HG03457 (cell line): ENCODE measurements at regions not wholly inside any gene's neighbourhood (a gene's known extent, or its start where the extent isn't known, plus 50 kb on each side); places are given as distances from the start of the nearest gene placed in this dataset.

ENCODE experiments used
- ATAC-seq: cut with Tn5 transposase; IDR thresholded peaks from one replicate; pipeline ENCODE4 v1.9.1; 2021; ENCODE audit warnings: moderate number of reproducible peaks; ENCODE audit not compliant: unreplicated experiment

- no peak for ATAC-seq
Measured at GRCh38 chrX:9311421-9312160, 153.3 kb upstream of the TBL1X start.

DNA sequence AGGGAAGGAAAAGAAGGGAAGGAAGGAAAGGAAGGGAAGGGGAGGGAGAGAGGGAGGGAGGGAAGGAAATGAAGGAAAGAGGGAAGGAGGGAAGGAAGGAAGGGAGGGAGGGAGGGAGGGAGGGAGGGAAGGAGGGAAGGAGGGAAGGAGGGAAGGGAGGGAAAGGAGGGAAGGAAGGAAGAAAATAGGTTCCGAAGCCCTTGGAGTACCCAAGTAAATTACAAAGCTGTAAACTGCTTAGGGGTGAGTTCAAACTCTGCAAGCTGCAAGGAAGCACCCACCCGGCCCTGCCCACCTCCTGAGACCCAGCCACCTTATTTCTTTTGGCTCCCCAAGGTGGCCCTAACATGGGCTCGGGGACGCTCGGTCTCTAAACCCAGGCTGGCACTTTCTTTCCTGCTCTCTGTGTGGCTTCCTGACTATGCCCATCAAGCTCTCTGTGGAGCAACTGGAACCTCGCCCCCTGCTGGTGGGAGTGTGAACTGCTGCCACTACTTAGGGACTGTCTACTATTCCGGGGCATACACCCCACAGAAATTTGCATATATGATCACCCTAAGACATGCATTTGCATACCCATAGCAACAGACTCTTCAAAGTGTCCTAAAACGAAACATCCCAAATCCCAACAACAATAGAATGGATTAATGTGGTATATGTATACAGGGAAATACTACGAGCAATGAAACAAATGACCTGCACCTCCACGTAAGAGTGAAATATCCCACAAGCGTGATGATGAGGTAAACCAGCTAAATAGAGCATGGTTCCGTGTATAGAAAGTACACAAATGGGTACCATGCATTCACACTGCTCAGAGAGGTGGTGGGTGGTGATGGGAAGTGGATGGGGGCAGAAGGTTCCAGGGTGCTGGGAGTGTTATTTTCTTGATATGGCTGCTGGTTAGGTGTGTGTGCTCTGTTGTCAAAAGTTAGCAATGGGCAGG lies 151.7 kb upstream of the TBL1X start:
- ATAC-seq: no peak

DNA sequence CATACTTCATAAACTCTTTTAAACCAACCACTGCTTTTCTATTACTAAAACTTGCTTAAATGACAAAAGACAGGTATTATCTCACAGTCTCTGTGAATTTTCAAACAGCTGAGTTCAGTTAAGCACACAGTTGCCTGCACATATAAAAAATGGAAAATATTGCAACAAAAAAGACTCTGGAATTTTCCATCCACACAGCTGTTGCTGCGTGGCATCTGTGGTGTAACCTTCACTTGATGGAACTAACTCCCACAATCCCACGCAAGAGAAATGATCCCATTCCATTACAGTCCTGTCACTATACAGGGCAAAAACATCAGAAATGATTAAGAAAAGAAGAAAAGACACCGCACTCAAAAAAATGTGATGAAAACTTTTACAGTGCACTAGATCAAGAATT lies 149.8 kb upstream of the TBL1X start:
- ATAC-seq: no peak

- ATAC-seq: no peak
Measured at GRCh38 chrX:9316096-9316495, 148.8 kb upstream of the TBL1X start.

DNA sequence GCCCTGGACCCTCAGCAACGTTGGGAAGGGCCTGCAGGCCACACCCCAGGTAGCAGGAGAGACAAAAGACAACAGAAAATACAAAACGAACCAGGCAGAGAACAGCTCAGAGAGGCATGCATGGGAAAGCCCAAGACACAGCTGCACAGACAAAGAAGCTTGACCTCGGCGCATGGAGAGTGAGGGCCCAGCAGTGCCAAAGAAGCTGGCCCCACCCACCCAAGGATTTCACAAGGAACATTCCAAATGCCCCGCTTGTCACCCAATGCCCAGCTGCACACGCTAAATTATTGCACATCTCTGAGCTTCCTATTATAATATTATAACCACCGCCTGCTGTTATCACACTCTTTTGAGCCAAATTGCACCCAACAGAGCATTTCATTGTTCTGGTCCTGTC lies 147.7 kb upstream of the TBL1X start:
- ATAC-seq: no peak

DNA sequence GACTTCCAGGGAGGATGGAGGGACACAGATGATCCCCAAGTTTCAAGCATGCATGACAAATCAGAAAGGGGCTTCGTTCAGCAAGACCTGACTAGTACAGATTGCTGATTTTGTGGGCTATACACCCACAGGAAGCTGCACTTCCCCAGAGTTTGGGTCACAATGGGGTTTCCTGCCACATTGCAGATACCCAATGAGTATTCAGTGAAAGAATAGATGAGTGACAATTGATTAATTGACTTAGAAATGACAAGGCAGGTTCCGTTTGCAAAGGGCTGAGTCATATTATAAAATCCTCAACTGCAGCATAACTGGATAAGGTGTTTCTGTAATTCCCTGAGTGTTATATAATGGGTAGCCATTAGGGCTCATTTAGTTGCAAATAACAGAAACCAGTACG lies 146.6 kb upstream of the TBL1X start:
- no peak for ATAC-seq

- no peak for ATAC-seq
Measured at GRCh38 chrX:9318766-9319165, 146.1 kb upstream of the TBL1X start.

- no peak for ATAC-seq
Measured at GRCh38 chrX:9320940-9321339, 143.9 kb upstream of the TBL1X start.

GRCh38 chrX:9324676-9325075 lies 140.2 kb upstream of the TBL1X start:
- no peak for ATAC-seq

DNA sequence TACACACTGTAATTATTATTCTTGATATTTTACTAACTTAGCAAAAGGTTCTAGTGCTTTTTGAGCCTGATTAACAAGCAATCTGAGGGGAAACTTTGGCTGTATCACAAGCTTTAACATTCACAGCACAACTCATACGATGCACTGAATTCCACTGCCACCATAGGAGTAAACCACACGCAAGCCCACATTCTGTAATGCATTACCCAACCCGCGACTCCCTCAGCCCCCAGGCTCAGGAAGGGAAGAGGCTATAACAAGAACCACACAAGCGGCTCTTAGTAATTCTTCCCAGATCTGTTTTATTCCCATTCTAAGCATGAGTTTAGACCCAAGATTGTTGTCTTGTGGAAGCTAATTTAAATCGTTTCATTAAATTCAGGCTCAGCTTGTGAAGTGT lies 138.5 kb upstream of the TBL1X start:
- no peak for ATAC-seq

DNA sequence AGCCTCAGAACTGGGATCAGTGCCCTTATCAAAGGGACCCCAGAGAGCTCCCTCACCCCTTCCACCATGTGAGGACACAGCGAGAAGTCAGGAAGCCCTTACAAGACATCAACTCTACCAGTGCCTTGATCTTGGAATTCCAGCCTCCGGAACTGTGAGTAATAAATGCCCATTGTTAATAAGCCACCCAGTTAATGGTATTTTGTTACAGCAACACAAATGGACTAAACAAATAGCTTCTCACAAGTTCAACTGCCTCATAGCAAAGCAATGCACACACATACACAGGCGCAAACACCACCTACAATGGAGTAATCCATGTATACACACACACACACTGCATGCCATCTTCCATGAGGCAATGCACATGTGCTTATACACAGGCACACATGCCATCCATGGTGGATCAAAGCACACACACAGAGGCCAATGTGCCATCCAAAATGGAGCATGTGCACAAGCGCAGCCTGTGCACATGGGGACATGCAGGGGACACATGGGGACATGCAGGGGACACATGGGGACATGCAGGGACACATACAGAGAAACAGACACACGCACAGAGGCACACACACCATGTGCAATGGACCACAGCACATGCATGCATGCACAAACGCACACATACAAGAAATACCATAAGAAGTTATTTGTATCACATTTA lies 137.6 kb upstream of the TBL1X start:
- no peak for ATAC-seq

DNA sequence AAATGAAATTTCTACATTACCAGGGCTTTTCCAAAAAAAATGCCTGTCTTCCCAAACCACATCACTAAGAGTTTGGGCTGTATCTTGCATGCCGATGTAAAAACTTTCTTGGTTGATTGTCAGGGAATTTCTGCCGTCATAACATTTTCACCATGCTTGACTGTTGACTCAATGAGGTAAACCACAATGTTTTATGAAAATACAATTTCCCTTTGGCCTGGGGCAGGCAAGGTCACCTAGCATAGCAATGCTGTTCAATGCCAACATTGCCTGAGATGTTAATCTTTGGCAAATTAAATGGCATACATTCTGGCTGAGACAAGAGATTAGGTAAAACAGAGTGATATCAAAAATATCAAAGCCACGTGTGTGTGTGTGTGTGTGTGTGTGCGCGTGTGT lies 137.1 kb upstream of the TBL1X start:
- ATAC-seq: no peak

DNA sequence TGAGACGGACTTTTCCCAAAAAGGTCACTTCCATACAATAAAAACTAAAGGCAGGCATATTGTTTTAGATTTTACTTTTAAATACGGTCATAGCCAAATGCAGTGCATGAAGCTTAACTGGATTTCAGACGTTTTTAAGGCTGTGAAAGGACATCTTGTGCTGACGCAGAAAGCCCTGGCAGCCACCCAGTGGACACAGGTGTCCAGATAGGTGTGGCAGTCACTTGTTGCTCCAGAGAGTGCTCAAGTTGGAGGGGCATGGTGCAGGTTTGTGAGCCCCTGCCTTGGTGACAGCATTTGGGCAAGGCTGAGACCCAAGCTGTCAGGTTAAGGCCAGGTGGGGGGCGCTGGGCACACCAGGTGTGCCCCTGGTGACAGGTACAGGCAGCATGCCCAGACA lies 135.8 kb upstream of the TBL1X start:
- ATAC-seq: no peak

DNA sequence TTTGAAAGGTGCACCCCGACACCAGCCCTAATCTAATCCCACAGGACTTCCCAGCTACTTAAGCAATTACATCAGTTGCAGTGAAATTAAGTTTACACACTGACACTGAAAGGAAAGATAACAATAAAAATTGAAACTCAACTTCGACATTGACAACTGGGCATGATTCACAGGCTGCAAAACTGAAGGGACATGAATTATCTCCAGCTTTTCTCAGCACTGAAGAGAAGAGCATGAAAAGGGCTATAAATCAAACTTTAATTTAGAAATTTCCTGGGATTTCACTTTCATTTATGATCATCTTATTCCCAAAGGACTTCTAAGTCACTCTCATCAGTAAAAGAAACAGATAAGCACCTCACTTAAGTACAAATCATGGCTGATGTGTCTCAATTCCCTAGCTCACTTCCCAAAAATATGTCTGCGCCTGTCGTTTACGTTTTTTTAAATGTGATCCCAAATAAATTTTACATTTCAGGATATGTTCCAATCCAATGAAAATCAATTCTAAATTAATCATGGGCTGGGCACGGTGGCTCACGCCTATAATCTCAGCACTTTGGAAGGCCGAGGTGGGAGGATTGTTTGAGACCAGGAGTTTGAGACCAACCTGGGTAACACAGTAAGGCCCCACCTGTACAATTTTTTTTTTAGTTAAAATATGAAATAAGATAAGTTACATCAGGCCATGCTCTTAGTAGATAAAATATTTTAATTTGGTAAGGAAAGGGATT lies 134.4 kb upstream of the TBL1X start:
- no peak for ATAC-seq

DNA sequence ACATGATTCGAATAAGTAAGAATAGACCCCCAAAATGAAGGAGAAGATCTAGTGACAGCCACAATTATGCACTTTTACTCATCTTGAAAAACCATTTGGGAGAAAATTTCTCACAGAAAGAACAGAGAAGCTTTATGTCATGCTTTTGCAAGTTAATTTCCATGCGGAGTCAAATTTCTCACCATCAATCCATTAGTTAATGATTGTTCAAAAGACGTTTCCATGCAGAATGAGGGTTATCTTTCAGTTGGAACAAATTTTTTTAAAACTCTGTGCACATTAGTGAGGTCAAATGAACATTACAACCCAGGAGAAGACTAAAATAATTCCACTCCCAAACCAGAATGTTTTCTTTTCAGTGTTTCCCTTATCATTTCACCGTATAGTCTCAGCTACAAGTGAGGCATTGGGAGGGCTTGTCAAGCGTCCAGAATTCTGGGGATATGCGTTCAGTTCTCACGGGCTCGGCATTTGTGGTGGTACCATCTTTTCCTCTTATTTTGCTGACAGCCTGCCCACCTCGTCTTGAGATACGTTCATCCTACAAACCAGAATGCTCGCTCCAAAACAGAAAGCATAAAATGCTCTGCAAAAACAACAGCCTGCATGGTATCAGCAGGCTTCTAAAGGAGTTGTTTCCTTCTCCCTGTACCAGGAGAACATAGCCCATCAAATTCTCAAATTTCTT lies 130.8 kb upstream of the TBL1X start:
- ATAC-seq: no peak

- no peak for ATAC-seq
Measured at GRCh38 chrX:9335251-9335650, 129.6 kb upstream of the TBL1X start.

GRCh38 chrX:9336456-9336855 lies 128.4 kb upstream of the TBL1X start:
- no peak for ATAC-seq

- ATAC-seq: no peak
Measured at GRCh38 chrX:9337046-9337445, 127.8 kb upstream of the TBL1X start.

DNA sequence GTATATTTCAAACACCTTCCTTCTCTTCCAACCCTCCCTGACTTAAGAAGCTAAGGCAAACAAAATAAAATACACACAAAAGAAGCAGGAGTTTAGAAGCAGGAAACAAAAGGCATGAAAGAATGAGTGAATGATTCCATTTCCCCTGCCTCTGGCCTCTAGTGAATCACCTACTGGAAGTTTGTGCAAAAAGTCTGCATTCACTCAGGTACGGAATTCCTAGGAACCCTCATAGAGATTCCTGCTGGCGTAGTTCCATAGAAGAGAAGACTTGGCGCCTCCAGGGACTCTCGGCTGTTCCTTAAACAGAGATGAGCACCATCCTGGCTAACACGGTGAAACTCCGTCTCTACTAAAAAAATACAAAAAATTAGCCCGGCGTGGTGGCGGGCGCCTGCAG lies 125.9 kb upstream of the TBL1X start:
- ATAC-seq: no peak
